ENCODE measurements at regions not wholly inside any gene's neighbourhood (a gene's known extent, or its start where the extent isn't known, plus 50 kb on each side); places are given as distances from the start of the nearest gene placed in this dataset.

GRCh38 chr10:106520698-106521097 lies 643.8 kb downstream of the SORCS1 start:
- Histone ChIP-seq H3K9me3 (no peaks in the 10 kb centered on the region), H3K36me3 (no peaks in the 10 kb centered on the region), H3K27ac (no peak overlapping the region), H3K4me3 (no peak overlapping the region), H3K4me1 (replicated peaks) (no peaks in the 10 kb centered on the region), H3K27me3 (replicated peaks; ENCODE audit: insufficient read depth) (no peaks in the 10 kb centered on the region)
- 83% methylated on average over 4 of the region's 4 CpGs for WGBS
- TF ChIP-seq POLR2A (IDR thresholded peaks at IDR 0.05) (no peak), CTCF (IDR thresholded peaks at IDR 0.05) (no peak), POLR2AphosphoS5 (IDR thresholded peaks at IDR 0.05) (no peak)
- intact Hi-C loops (cut with DNase I) = no loop called here
- DNase-seq (ENCODE audit: low spot score) = no peak

DNA sequence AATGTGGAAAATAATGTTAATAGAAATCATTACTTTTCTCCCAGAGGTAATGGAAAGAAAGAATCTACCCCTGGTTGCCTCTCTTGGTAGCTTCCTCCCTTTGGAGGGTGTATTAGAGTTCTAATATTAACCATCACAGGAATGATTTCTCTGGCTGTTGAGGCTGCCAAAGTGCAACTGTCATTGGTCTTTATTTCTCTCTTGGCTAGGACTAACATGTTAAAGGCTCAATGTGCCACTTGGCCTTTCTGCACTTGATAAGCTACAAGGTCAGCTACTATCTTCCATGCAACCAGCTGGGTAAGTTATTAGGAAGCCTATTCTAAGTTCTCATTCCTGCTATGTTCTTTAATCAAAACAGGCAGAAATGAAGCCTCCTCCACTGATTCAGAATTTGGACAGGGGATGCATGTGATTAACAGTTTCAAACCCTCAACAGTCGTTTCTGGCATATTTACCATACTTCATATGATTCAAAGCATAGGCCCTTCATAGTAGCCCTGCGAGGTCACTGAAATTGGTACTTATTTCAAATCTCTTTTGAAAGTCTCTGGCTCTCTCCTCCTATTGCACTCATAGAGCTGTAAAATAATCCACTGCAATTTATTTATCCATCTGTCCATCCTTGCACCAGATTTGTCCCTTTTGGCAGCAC lies 645.0 kb downstream of the SORCS1 start:
- Histone ChIP-seq H3K27ac (no peak overlapping the region), H3K9me3 (no peaks in the 10 kb centered on the region), H3K27me3 (replicated peaks; ENCODE audit: insufficient read depth) (no peaks in the 10 kb centered on the region), H3K4me3 (no peak overlapping the region), H3K4me1 (replicated peaks) (no peaks in the 10 kb centered on the region), H3K36me3 (no peaks in the 10 kb centered on the region)
- DNase-seq (ENCODE audit: low spot score) = no peak
- intact Hi-C loops (cut with DNase I) = no loop called here
- TF ChIP-seq POLR2A (IDR thresholded peaks at IDR 0.05) (no peak), CTCF (IDR thresholded peaks at IDR 0.05) (no peak), POLR2AphosphoS5 (IDR thresholded peaks at IDR 0.05) (no peak)
- WGBS = 80% methylated on average over 2 of the region's 2 CpGs

DNA sequence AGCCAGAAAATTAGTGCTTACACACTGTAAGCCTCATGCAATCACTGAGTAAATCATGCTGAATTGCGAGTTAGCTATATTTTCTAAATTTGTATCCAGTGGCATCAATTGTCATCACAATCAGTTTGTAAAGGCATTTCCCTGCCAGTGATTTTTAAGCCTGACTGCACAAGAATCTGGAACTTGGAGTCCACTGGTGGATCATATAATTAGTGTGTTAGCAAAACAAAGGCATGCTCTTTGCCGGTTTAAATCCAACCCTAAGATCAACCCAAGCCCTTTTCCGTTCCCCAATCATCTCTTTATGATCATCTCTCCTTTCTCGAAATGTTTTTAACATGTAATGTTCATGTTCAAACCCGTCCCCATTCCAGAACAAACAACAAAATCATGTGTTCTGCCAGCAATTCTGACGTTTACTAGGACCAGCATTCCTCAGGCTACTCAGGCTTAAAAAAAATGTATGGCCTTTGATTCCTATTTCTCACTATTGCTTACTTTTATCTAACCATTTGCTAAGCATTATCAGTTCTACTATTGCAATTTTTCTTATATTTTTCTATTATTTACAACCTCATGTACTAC lies 649.2 kb downstream of the SORCS1 start:
- Histone ChIP-seq H3K27ac (no peak overlapping the region), H3K4me3 (no peak overlapping the region), H3K27me3 (replicated peaks; ENCODE audit: insufficient read depth) (no peaks in the 10 kb centered on the region), H3K36me3 (no peaks in the 10 kb centered on the region), H3K4me1 (replicated peaks) (no peaks in the 10 kb centered on the region), H3K9me3 (no peaks in the 10 kb centered on the region)
- peak; percentile 17 for TF ChIP-seq POLR2AphosphoS5 (IDR thresholded peaks at IDR 0.05)
- TF ChIP-seq CTCF (IDR thresholded peaks at IDR 0.05) = no peak
- peak; percentile 8 for DNase-seq (ENCODE audit: low spot score)
- 29% methylated on average over 6 of the region's 6 CpGs for WGBS
- intact Hi-C loops (cut with DNase I) = no loop called here

GRCh38 chr10:106513352-106513771 lies 651.1 kb downstream of the SORCS1 start:
- TF ChIP-seq CTCF (IDR thresholded peaks at IDR 0.05) (no peak), POLR2A (IDR thresholded peaks at IDR 0.05) (no peak), POLR2AphosphoS5 (IDR thresholded peaks at IDR 0.05) (no peak)
- Histone ChIP-seq H3K36me3 (no peaks in the 10 kb centered on the region), H3K4me1 (replicated peaks) (no peaks in the 10 kb centered on the region), H3K27me3 (replicated peaks; ENCODE audit: insufficient read depth) (no peaks in the 10 kb centered on the region), H3K27ac (no peak overlapping the region), H3K9me3 (no peaks in the 10 kb centered on the region), H3K4me3 (no peak overlapping the region)
- 46% methylated on average over 4 of the region's 4 CpGs for WGBS
- DNase-seq (ENCODE audit: low spot score) = no peak
- intact Hi-C loops (cut with DNase I) = no loop called here

- no peak for DNase-seq (ENCODE audit: low spot score)
- WGBS = 78% methylated on average over 3 of the region's 3 CpGs
Observed at GRCh38 chr10:106511917-106512316, 652.6 kb downstream of the SORCS1 start.

More at GRCh38 chr10:106511917-106512316, 652.6 kb downstream of the SORCS1 start:
- H3K4me3 ChIP-seq = no peak overlapping the region
- intact Hi-C loops (cut with DNase I) = no loop called here
- TF ChIP-seq POLR2A (IDR thresholded peaks at IDR 0.05) (no peak), CTCF (IDR thresholded peaks at IDR 0.05) (no peak), POLR2AphosphoS5 (IDR thresholded peaks at IDR 0.05) (no peak)
- no peaks in the 10 kb centered on the region for H3K4me1 ChIP-seq (replicated peaks)
- no peaks in the 10 kb centered on the region for H3K36me3 ChIP-seq
- H3K27ac ChIP-seq = no peak overlapping the region
- no peaks in the 10 kb centered on the region for H3K9me3 ChIP-seq
- no peaks in the 10 kb centered on the region for H3K27me3 ChIP-seq (replicated peaks; ENCODE audit: insufficient read depth)
